Mucosa of descending colon (tissue), 3 donors: ENCODE measurements at regions not wholly inside any gene's neighbourhood (a gene's known extent, or its start where the extent isn't known, plus 50 kb on each side); places are given as distances from the start of the nearest gene placed in this dataset.

ENCODE experiments used
- ATAC-seq: fragments of 200-7000 bp; cut with Tn5 transposase; one replicate; pipeline ENCODE4 v1.9.1; 2020; ENCODE audit warnings: mild to moderate bottlenecking, moderate library complexity
- DNase-seq, 3 donors: peaks; one replicate each; pipeline ENCODE4 v3.0.0-alpha.2; 2020
- H3K36me3 ChIP-seq: fragments of 200-600 bp; one replicate; pipeline ENCODE4 v1.8.0; 2021; ENCODE audit warnings: low read depth, mild to moderate bottlenecking
- H3K4me1 ChIP-seq: fragments of 200-600 bp; one replicate; pipeline ENCODE4 v1.8.0; 2021; ENCODE audit warnings: low read depth, mild to moderate bottlenecking
- H3K4me3 ChIP-seq: fragments of 200-600 bp; one replicate; pipeline ENCODE4 v1.8.0; 2021; ENCODE audit warnings: mild to moderate bottlenecking
- H3K9me3 ChIP-seq: fragments of 200-600 bp; one replicate; pipeline ENCODE4 v1.8.0; 2021; ENCODE audit warnings: mild to moderate bottlenecking
- CTCF ChIP-seq: fragments of 200-600 bp; IDR thresholded peaks from one replicate; pipeline ENCODE4 v1.8.0; 2022; ENCODE audit warnings: antibody characterized with exemption, mild to moderate bottlenecking
- intact Hi-C, 2 donors: fragments of 100-400 bp; cut with DNase I in 1 of 2; cut with micrococcal nuclease in 1 of 2; formaldehyde crosslinking; loops; one replicate each; pipeline versions ENCODE4 v1.11.0 to v1.11.1; 2022; cut with DNase I, micrococcal nuclease
- donor health status: DM: no; HTN: no; CAD: no; lungs with moderate emphysema.
- donor health status: DM: no; HTN: no; CAD: no.
- donor health status: DM: no; HTN: yes; CAD: no.

GRCh38 chr3:6803619-6804018, 57.3 kb upstream of the GRM7 start:
- Histone ChIP-seq H3K9me3 (no peaks in the 10 kb centered on the region), H3K4me1 (no peaks in the 10 kb centered on the region), H3K36me3 (no peaks in the 10 kb centered on the region), H3K4me3 (no peak overlapping the region)
- ATAC-seq: no peak
- no peak for TF ChIP-seq CTCF
- DNase-seq: no peak
- intact Hi-C loops: no loop called here

- H3K36me3 ChIP-seq: no peaks in the 10 kb centered on the region
- H3K9me3 ChIP-seq: no peaks in the 10 kb centered on the region
- DNase-seq: no peak
- H3K4me3 ChIP-seq: no peak overlapping the region
- TF ChIP-seq CTCF: no peak
- ATAC-seq: no peak
- no peaks in the 10 kb centered on the region for H3K4me1 ChIP-seq
- intact Hi-C loops: no loop called here
Measured at GRCh38 chr3:6805236-6805635, 55.7 kb upstream of the GRM7 start.

GRCh38 chr3:6806991-6807390, 53.9 kb upstream of the GRM7 start:
- no peaks in the 10 kb centered on the region for H3K36me3 ChIP-seq
- no peaks in the 10 kb centered on the region for H3K9me3 ChIP-seq
- DNase-seq (no peak), ATAC-seq (no peak)
- no peak overlapping the region for H3K4me3 ChIP-seq
- intact Hi-C loops: no loop called here
- no peak for TF ChIP-seq CTCF
- H3K4me1 ChIP-seq: no peaks in the 10 kb centered on the region

- peak; percentile 66 for ATAC-seq
- intact Hi-C loops: no loop called here
Measured at GRCh38 chr3:6807967-6808588, 52.8 kb upstream of the GRM7 start.

GRCh38 chr3:6809349-6809748, 51.6 kb upstream of the GRM7 start:
- Histone ChIP-seq H3K36me3 (no peaks in the 10 kb centered on the region), H3K9me3 (no peaks in the 10 kb centered on the region), H3K4me1 (no peaks in the 10 kb centered on the region), H3K4me3 (no peak overlapping the region)
- no peak for ATAC-seq
- intact Hi-C loops: no loop called here
- DNase-seq: no peak
- TF ChIP-seq CTCF: no peak

More at GRCh38 chr3:6807967-6808588, 52.8 kb upstream of the GRM7 start:
- no peak overlapping the region for H3K4me3 ChIP-seq
- no peaks in the 10 kb centered on the region for H3K4me1 ChIP-seq
- DNase-seq: peak in 1 of 3 donors; percentile 2
- TF ChIP-seq CTCF: no peak
- H3K36me3 ChIP-seq: no peaks in the 10 kb centered on the region
- H3K9me3 ChIP-seq: no peaks in the 10 kb centered on the region
